ENCODE measurements at regions not wholly inside any gene's neighbourhood (a gene's known extent, or its start where the extent isn't known, plus 50 kb on each side); places are given as distances from the start of the nearest gene placed in this dataset.

DNA sequence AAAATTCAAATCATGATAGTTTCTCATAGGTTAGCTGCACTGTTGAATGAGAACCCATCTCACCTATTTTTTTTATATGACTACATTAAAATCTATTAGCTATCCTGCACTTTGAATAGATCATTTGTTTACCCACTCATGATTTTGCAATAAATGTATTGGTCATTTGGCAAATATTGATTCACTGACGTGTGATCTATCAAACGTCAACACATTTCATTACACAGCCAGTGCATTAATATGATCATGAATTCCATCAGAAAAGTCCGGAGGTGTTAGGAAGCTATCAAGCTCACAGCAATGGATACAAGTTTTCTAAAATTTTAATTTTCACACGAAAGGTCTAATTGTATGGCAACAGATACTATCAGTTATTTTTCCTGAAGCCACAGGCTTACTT lies 128.2 kb upstream of the ID2 start:
- ChIA-PET CTCF (no interaction called here), RAD21 (ENCODE audit: low non-redundant PET in 1 of 2, low total read pairs in 2 of 2, uncharacterized antibody in 2 of 2, unreplicated experiment in 2 of 2) (no interaction called here)
- no peak overlapping the region for H3K9ac ChIP-seq (ENCODE audit: low read length)

More for the DNA sequence above, 128.2 kb upstream of the ID2 start:
- POLR2A ChIA-PET = interaction anchor here (0.7 kb wide), 1 partner anchor 129 kb away, joined by 3 read pairs; no protein-coding TSS in a partner anchor
- DNase-seq (ENCODE audit: low read depth, low spot score) (no peak), ATAC-seq (no peak)
- Histone ChIP-seq H3K9me2 (ENCODE audit: insufficient read depth) (no peaks in the 10 kb centered on the region), H3K36me3 (ENCODE audit: control insufficient read depth in 1 of 2, insufficient read depth in 2 of 2, low read length in 2 of 2) (no peaks in the 10 kb centered on the region), H3K4me1 (ENCODE audit: control insufficient read depth in 1 of 2, insufficient read depth in 2 of 2, low read length in 2 of 2) (no peaks in the 10 kb centered on the region), H3K27ac (ENCODE audit: low read depth, low read length) (no peak overlapping the region), H3K9me3 (ENCODE audit: control insufficient read depth in 1 of 2, insufficient read depth in 1 of 2, low read depth in 1 of 2, low read length in 2 of 2) (no peaks in the 10 kb centered on the region), H2AFZ (ENCODE audit: low read depth, low read length, poor library complexity, severe bottlenecking) (no peak overlapping the region), H4K20me1 (ENCODE audit: insufficient read depth) (no peaks in the 10 kb centered on the region), H3K79me2 (ENCODE audit: insufficient read depth, low read length) (no peaks in the 10 kb centered on the region), H3K4me3 (replicated peaks in 1 of 2; ENCODE audit: low read depth in 1 of 2, low read length in 2 of 2) (no peak overlapping the region), H3K27me3 (ENCODE audit: insufficient read depth, low read length) (no peaks in the 10 kb centered on the region), H3K4me2 (ENCODE audit: low read length) (no peak overlapping the region)
- TF ChIP-seq ELF1 (IDR thresholded peaks at IDR 0.05; ENCODE audit: borderline replicate concordance, low read depth) (no peak), TCF7L2 (IDR thresholded peaks at IDR 0.05; ENCODE audit: borderline replicate concordance, extremely low read depth, insufficient read depth, insufficient read length) (no peak), ZNF274 (IDR thresholded peaks at IDR 0.05; ENCODE audit: low read depth, low read length) (no peak), SIN3A (IDR thresholded peaks at IDR 0.05; ENCODE audit: low read depth) (no peak), RAD21 (IDR thresholded peaks at IDR 0.05; ENCODE audit: low read depth) (no peak), SP1 (IDR thresholded peaks at IDR 0.05; ENCODE audit: low read depth) (no peak), FOSL1 (IDR thresholded peaks at IDR 0.05; ENCODE audit: low read depth) (no peak), CEBPB (IDR thresholded peaks at IDR 0.05; ENCODE audit: low read depth) (no peak), POLR2A (IDR thresholded peaks at IDR 0.05; ENCODE audit: borderline replicate concordance, extremely low read depth, insufficient read depth, insufficient read length) (no peak), EZH2 (IDR thresholded peaks at IDR 0.05) (no peak), POLR2AphosphoS5 (IDR thresholded peaks at IDR 0.05; ENCODE audit: low read depth, low read length) (no peak), YY1 (IDR thresholded peaks at IDR 0.05; ENCODE audit: extremely low read depth, insufficient replicate concordance, low read depth, low read length) (no peak)
- TF ChIP-seq, protein P1, sequence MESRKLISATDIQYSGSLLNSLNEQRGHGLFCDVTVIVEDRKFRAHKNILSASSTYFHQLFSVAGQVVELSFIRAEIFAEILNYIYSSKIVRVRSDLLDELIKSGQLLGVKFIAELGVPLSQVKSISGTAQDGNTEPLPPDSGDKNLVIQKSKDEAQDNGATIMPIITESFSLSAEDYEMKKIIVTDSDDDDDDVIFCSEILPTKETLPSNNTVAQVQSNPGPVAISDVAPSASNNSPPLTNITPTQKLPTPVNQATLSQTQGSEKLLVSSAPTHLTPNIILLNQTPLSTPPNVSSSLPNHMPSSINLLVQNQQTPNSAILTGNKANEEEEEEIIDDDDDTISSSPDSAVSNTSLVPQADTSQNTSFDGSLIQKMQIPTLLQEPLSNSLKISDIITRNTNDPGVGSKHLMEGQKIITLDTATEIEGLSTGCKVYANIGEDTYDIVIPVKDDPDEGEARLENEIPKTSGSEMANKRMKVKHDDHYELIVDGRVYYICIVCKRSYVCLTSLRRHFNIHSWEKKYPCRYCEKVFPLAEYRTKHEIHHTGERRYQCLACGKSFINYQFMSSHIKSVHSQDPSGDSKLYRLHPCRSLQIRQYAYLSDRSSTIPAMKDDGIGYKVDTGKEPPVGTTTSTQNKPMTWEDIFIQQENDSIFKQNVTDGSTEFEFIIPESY (IDR thresholded peaks at IDR 0.05; ENCODE audit: extremely low read depth, insufficient replicate concordance, low read length) = no peak
- TF ChIP-seq, protein P2, sequence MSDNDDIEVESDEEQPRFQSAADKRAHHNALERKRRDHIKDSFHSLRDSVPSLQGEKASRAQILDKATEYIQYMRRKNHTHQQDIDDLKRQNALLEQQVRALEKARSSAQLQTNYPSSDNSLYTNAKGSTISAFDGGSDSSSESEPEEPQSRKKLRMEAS (IDR thresholded peaks at IDR 0.05) = no peak
- TF ChIP-seq, protein P3, sequence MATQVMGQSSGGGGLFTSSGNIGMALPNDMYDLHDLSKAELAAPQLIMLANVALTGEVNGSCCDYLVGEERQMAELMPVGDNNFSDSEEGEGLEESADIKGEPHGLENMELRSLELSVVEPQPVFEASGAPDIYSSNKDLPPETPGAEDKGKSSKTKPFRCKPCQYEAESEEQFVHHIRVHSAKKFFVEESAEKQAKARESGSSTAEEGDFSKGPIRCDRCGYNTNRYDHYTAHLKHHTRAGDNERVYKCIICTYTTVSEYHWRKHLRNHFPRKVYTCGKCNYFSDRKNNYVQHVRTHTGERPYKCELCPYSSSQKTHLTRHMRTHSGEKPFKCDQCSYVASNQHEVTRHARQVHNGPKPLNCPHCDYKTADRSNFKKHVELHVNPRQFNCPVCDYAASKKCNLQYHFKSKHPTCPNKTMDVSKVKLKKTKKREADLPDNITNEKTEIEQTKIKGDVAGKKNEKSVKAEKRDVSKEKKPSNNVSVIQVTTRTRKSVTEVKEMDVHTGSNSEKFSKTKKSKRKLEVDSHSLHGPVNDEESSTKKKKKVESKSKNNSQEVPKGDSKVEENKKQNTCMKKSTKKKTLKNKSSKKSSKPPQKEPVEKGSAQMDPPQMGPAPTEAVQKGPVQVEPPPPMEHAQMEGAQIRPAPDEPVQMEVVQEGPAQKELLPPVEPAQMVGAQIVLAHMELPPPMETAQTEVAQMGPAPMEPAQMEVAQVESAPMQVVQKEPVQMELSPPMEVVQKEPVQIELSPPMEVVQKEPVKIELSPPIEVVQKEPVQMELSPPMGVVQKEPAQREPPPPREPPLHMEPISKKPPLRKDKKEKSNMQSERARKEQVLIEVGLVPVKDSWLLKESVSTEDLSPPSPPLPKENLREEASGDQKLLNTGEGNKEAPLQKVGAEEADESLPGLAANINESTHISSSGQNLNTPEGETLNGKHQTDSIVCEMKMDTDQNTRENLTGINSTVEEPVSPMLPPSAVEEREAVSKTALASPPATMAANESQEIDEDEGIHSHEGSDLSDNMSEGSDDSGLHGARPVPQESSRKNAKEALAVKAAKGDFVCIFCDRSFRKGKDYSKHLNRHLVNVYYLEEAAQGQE (IDR thresholded peaks at IDR 0.05; ENCODE audit: low read depth) = no peak
- BruUV-seq (replicated peaks) = no TSS peak
- intact Hi-C loops (cut with micrococcal nuclease) = no loop called here
